22Rv1 (cell line): ENCODE measurements at regions not wholly inside any gene's neighbourhood (a gene's known extent, or its start where the extent isn't known, plus 50 kb on each side); places are given as distances from the start of the nearest gene placed in this dataset.

Source experiments
- CTCF ChIP-seq: fragments of 450-650 bp; IDR thresholded peaks from 2 replicates; pipeline ENCODE4 v1.5.1; 2017; ENCODE audit warnings: mild to moderate bottlenecking
- ZFX ChIP-seq: fragments of 450-650 bp; IDR thresholded peaks from 2 replicates; pipeline ENCODE4 v1.6.1; 2017; ENCODE audit warnings: antibody characterized with exemption, borderline replicate concordance

GRCh38 chr4:153141238-153141637 is 63.0 kb upstream of the TRIM2 start:
- TF ChIP-seq CTCF (no peak), ZFX (no peak)
